GM23338 (cell line): ENCODE measurements at regions not wholly inside any gene's neighbourhood (a gene's known extent, or its start where the extent isn't known, plus 50 kb on each side); places are given as distances from the start of the nearest gene placed in this dataset.

ENCODE experiments used
- ATAC-seq: fragments of 200-7000 bp; cut with Tn5 transposase; 3 replicates; pipeline ENCODE4 v1.9.1; 2020
- DNase-seq: peaks from one replicate; pipeline ENCODE4 v3.0.0-alpha.2; 2015; ENCODE audit warnings: low spot score
- H2AFZ ChIP-seq: fragments of 200-600 bp; sonication (generic); 2 replicates; pipeline ENCODE4 v1.8.0; 2016; ENCODE audit warnings: antibody characterized with exemption, mild to moderate bottlenecking, moderate library complexity
- H3F3A ChIP-seq: fragments of 200-600 bp; sonication (generic); replicated peaks from 2 replicates; pipeline ENCODE4 v1.8.0; 2017; ENCODE audit warnings: antibody characterized with exemption, mixed run types, low read depth
- H3K27ac ChIP-seq: fragments of 200-600 bp; sonication (generic); 2 replicates; pipeline ENCODE4 v1.6.1; 2016; ENCODE audit warnings: low read depth
- H3K27me3 ChIP-seq: fragments of 200-600 bp; sonication (generic); 2 replicates; pipeline ENCODE4 v1.8.0; 2016; ENCODE audit warnings: mild to moderate bottlenecking, mixed run types, moderate library complexity; ENCODE audit not compliant: insufficient read depth
- H3K36me3 ChIP-seq: fragments of 200-600 bp; sonication (generic); 2 replicates; pipeline ENCODE4 v1.8.0; 2016; ENCODE audit warnings: mild to moderate bottlenecking; ENCODE audit not compliant: insufficient read depth
- H3K4me1 ChIP-seq: fragments of 200-600 bp; sonication (generic); 2 replicates; pipeline ENCODE4 v1.8.0; 2016; ENCODE audit warnings: mild to moderate bottlenecking, moderate library complexity; ENCODE audit not compliant: insufficient read depth
- H3K4me2 ChIP-seq: fragments of 200-600 bp; sonication (generic); 2 replicates; pipeline ENCODE4 v1.7.1; 2017; ENCODE audit warnings: mixed run types
- H3K4me3 ChIP-seq: fragments of 200-600 bp; sonication (generic); 2 replicates; pipeline ENCODE4 v1.6.1; 2016; ENCODE audit warnings: mixed run types
- H3K79me2 ChIP-seq: fragments of 200-600 bp; sonication (generic); replicated peaks from 2 replicates; pipeline ENCODE4 v1.8.0; 2017; ENCODE audit warnings: mild to moderate bottlenecking; ENCODE audit not compliant: insufficient read depth
- H3K9me2 ChIP-seq: fragments of 200-600 bp; sonication (generic); 2 replicates; pipeline ENCODE4 v1.8.0; 2017; ENCODE audit not compliant: insufficient read depth
- H4K20me1 ChIP-seq: fragments of 200-600 bp; sonication (generic); replicated peaks from 2 replicates; pipeline ENCODE4 v1.8.0; 2017; ENCODE audit warnings: mild to moderate bottlenecking; ENCODE audit not compliant: insufficient read depth
- H3K27ac Mint-ChIP-seq: 2 replicates; pipeline ENCODE4 v1.8.0; 2020; ENCODE audit warnings: inconsistent platforms, mild to moderate bottlenecking, moderate library complexity, mixed read lengths
- H3K27me3 Mint-ChIP-seq: 3 replicates; pipeline ENCODE4 v1.8.0; 2022; ENCODE audit warnings: low read depth, mild to moderate bottlenecking, moderate library complexity, mixed read lengths, inconsistent platforms; ENCODE audit not compliant: insufficient read depth, poor library complexity
- H3K36me3 Mint-ChIP-seq: 3 replicates; pipeline ENCODE4 v1.8.0; 2021; ENCODE audit warnings: low read depth, mild to moderate bottlenecking, inconsistent platforms, moderate library complexity, mixed read lengths
- H3K4me1 Mint-ChIP-seq: 3 replicates; pipeline ENCODE4 v1.8.0; 2020; ENCODE audit warnings: mild to moderate bottlenecking, inconsistent platforms, mixed read lengths
- H3K4me3 Mint-ChIP-seq: 3 replicates; pipeline ENCODE4 v1.8.0; 2021; ENCODE audit warnings: moderate library complexity, mild to moderate bottlenecking, inconsistent platforms, mixed read lengths
- H3K9me3 Mint-ChIP-seq: 3 replicates; pipeline ENCODE4 v1.8.0; 2020; ENCODE audit warnings: moderate library complexity, mild to moderate bottlenecking, inconsistent platforms, mixed read lengths
- CREB1 ChIP-seq: fragments of 250-450 bp; sonication (Bioruptor Pico); IDR thresholded peaks from 2 replicates; pipeline ENCODE4 v1.5.0; 2020; ENCODE audit warnings: low read depth, mild to moderate bottlenecking, moderate library complexity
- CTCF ChIP-seq, 2 experiments: fragments of 200-600 bp in 1 of 2; sonication (generic) in 1 of 2; conservative IDR thresholded peaks; 2 replicates each; pipeline versions ENCODE4 v1.5.1 to v1.6.1; 2016 to 2017; ENCODE audit warnings: antibody characterized with exemption in 2 of 2, low read depth in 2 of 2, mild to moderate bottlenecking in 2 of 2, moderate library complexity in 1 of 2
- ETS1 ChIP-seq: IDR thresholded peaks from 2 replicates; pipeline ENCODE4 v1.6.1; 2016; ENCODE audit warnings: antibody characterized with exemption
- EZH2 ChIP-seq: fragments of 200-600 bp; sonication (generic); IDR thresholded peaks from one replicate; pipeline ENCODE4 v1.8.0; 2017; ENCODE audit warnings: antibody characterized with exemption, mild to moderate bottlenecking, low read depth; ENCODE audit not compliant: unreplicated experiment
- EZH2phosphoT487 ChIP-seq: fragments of 200-600 bp; sonication (generic); IDR thresholded peaks from one replicate; pipeline ENCODE4 v1.8.1; 2018; ENCODE audit warnings: antibody characterized with exemption; ENCODE audit not compliant: unreplicated experiment
- JUNB ChIP-seq: IDR thresholded peaks from one replicate; pipeline ENCODE4 v1.6.1; 2016; ENCODE audit warnings: antibody characterized with exemption; ENCODE audit not compliant: unreplicated experiment
- NANOG ChIP-seq: IDR thresholded peaks from 2 replicates; pipeline ENCODE4 v1.6.1; 2016; ENCODE audit warnings: antibody characterized with exemption, borderline replicate concordance
- POLR2AphosphoS5 ChIP-seq: IDR thresholded peaks from 2 replicates; pipeline ENCODE4 v1.6.1; 2016; ENCODE audit warnings: antibody characterized with exemption, low read depth
- REST ChIP-seq: IDR thresholded peaks from one replicate; pipeline ENCODE4 v1.6.1; 2018; ENCODE audit warnings: antibody characterized with exemption; ENCODE audit not compliant: unreplicated experiment
- STAT1 ChIP-seq: IDR thresholded peaks from one replicate; pipeline ENCODE4 v1.6.1; 2016; ENCODE audit warnings: antibody characterized with exemption; ENCODE audit not compliant: unreplicated experiment
- ZNF114 ChIP-seq: fragments of 250-450 bp; sonication (Bioruptor Pico); IDR thresholded peaks from 2 replicates; pipeline ENCODE4 v1.5.0; 2020; ENCODE audit warnings: mild to moderate bottlenecking, moderate library complexity
- ZNF331 ChIP-seq: fragments of 250-450 bp; sonication (Bioruptor Pico); IDR thresholded peaks from 2 replicates; pipeline ENCODE4 v1.5.0; 2020; ENCODE audit warnings: low read depth, mild to moderate bottlenecking, moderate library complexity
- ZNF462 ChIP-seq: fragments of 250-450 bp; sonication (Bioruptor Pico); IDR thresholded peaks from 2 replicates; pipeline ENCODE4 v1.5.0; 2020; ENCODE audit warnings: mild to moderate bottlenecking, moderate library complexity

GRCh38 chr15:25234831-25235230 lies 204.0 kb downstream of the UBE3A start:
- ATAC-seq: no peak

More at GRCh38 chr15:25234831-25235230, 204.0 kb downstream of the UBE3A start:
- no peak overlapping the region for H3K4me2 ChIP-seq
- H3K4me3 Mint-ChIP-seq: no peak overlapping the region
- H3K9me3 Mint-ChIP-seq: peaks cover 89% of the 10 kb centered on the region
- TF ChIP-seq EZH2phosphoT487 (no peak), POLR2AphosphoS5 (no peak), JUNB (no peak), ETS1 (no peak), ZNF462 (CRISPR knock-in tag) (no peak), STAT1 (no peak), CREB1 (CRISPR knock-in tag) (no peak), NANOG (no peak), ZNF331 (CRISPR knock-in tag) (no peak), REST (no peak), CTCF (conservative IDR thresholded peaks at IDR 0.05; ENCODE audit: low read depth in 2 of 2) (no peak), ZNF114 (no peak), EZH2 (no peak)
- no peaks in the 10 kb centered on the region for H4K20me1 ChIP-seq
- no peaks in the 10 kb centered on the region for H3K79me2 ChIP-seq
- H3K9me2 ChIP-seq: no peaks in the 10 kb centered on the region
- H3K27me3 Mint-ChIP-seq: peaks cover 7% of the 10 kb centered on the region
- no peak for DNase-seq
- H3K36me3 ChIP-seq: no peaks in the 10 kb centered on the region
- no peak overlapping the region for H3K27ac Mint-ChIP-seq
- H3K4me3 ChIP-seq: no peak overlapping the region
- no peaks in the 10 kb centered on the region for H3K4me1 Mint-ChIP-seq
- H2AFZ ChIP-seq: no peak overlapping the region
- H3K27me3 ChIP-seq: no peaks in the 10 kb centered on the region
- no peak overlapping the region for H3K27ac ChIP-seq
- no peaks in the 10 kb centered on the region for H3F3A ChIP-seq
- H3K36me3 Mint-ChIP-seq: peaks cover 19% of the 10 kb centered on the region; the same call in 2 of the 3 replicates
- no peaks in the 10 kb centered on the region for H3K4me1 ChIP-seq
